ENCODE measurements at regions not wholly inside any gene's neighbourhood (a gene's known extent, or its start where the extent isn't known, plus 50 kb on each side); places are given as distances from the start of the nearest gene placed in this dataset.

- no peak for DNase-seq
- Mint-ChIP-seq H3K9me3 (peaks cover 44% of the 10 kb centered on the region), H3K4me1 (ENCODE audit: low read depth) (no peaks in the 10 kb centered on the region), H3K27me3 (ENCODE audit: insufficient read depth) (no peaks in the 10 kb centered on the region), H3K4me3 (no peak overlapping the region), H3K36me3 (ENCODE audit: low read depth) (no peaks in the 10 kb centered on the region; the same call in 1 of the 2 replicates), H3K27ac (no peak overlapping the region)
- TF ChIP-seq CTCF (IDR thresholded peaks at IDR 0.05) = no peak
These were observed 235.5 kb downstream of the STK31 start for GRCh38 chr7:23945472-23945871.

- Mint-ChIP-seq H3K36me3 (ENCODE audit: low read depth) (no peaks in the 10 kb centered on the region), H3K4me1 (ENCODE audit: low read depth) (no peaks in the 10 kb centered on the region), H3K27me3 (ENCODE audit: insufficient read depth) (peaks cover 3% of the 10 kb centered on the region), H3K27ac (no peak overlapping the region), H3K9me3 (peaks cover 34% of the 10 kb centered on the region), H3K4me3 (no peak overlapping the region)
- TF ChIP-seq CTCF (IDR thresholded peaks at IDR 0.05) = no peak
- DNase-seq = no peak
These were observed 245.1 kb downstream of the STK31 start for GRCh38 chr7:23955145-23955544.

GRCh38 chr7:23955600-23956149 is 245.7 kb downstream of the STK31 start:
- Mint-ChIP-seq H3K27me3 (ENCODE audit: insufficient read depth) (peaks cover 3% of the 10 kb centered on the region), H3K36me3 (ENCODE audit: low read depth) (no peaks in the 10 kb centered on the region), H3K4me3 (no peak overlapping the region), H3K27ac (no peak overlapping the region), H3K9me3 (peaks cover 33% of the 10 kb centered on the region; the same call in 1 of the 2 replicates), H3K4me1 (ENCODE audit: low read depth) (no peaks in the 10 kb centered on the region)
- no peak for TF ChIP-seq CTCF (IDR thresholded peaks at IDR 0.05)
- DNase-seq = no peak

- DNase-seq = no peak
- H3K4me1 Mint-ChIP-seq (ENCODE audit: low read depth) = no peaks in the 10 kb centered on the region
- H3K27me3 Mint-ChIP-seq (ENCODE audit: insufficient read depth) = peaks cover 3% of the 10 kb centered on the region
- no peak overlapping the region for H3K4me3 Mint-ChIP-seq
- peaks cover 38% of the 10 kb centered on the region; the same call in 1 of the 2 replicates for H3K9me3 Mint-ChIP-seq
- no peak for TF ChIP-seq CTCF (IDR thresholded peaks at IDR 0.05)
- no peaks in the 10 kb centered on the region for H3K36me3 Mint-ChIP-seq (ENCODE audit: low read depth)
- no peak overlapping the region for H3K27ac Mint-ChIP-seq
These were observed 247.0 kb downstream of the STK31 start for GRCh38 chr7:23956772-23957576.

GRCh38 chr7:23959821-23960220 is 249.8 kb downstream of the STK31 start:
- peaks cover 46% of the 10 kb centered on the region for H3K9me3 Mint-ChIP-seq
- H3K36me3 Mint-ChIP-seq (ENCODE audit: low read depth) = no peaks in the 10 kb centered on the region
- DNase-seq = no peak
- H3K27ac Mint-ChIP-seq = no peak overlapping the region
- no peak overlapping the region for H3K4me3 Mint-ChIP-seq
- peaks cover 3% of the 10 kb centered on the region for H3K27me3 Mint-ChIP-seq (ENCODE audit: insufficient read depth)
- no peaks in the 10 kb centered on the region for H3K4me1 Mint-ChIP-seq (ENCODE audit: low read depth)
- TF ChIP-seq CTCF (IDR thresholded peaks at IDR 0.05) = no peak
